ENCODE measurements at regions not wholly inside any gene's neighbourhood (a gene's known extent, or its start where the extent isn't known, plus 50 kb on each side); places are given as distances from the start of the nearest gene placed in this dataset.

DNA sequence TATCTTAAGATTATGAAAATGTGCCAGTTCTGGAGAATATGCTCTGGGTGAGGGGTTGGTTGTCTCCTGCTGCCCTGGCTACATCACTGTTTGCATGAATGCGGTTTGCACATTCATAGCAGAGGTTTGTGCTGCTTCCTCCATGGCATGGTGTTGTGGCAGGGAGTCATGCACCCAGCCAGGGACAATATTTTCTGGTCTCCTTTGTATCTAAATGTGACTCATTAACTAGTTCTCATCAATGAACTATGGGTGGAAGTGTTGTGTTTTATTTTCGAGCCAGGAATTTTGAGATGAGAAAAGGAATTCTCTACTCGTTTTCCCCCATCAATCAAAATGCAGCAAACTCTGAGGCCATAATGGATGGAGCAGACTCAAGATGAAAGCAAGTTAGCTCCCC is 527.3 kb downstream of the SNAPC1 start:
- no peak for DNase-seq (ENCODE audit: low spot score)
- TF ChIP-seq, protein P1, sequence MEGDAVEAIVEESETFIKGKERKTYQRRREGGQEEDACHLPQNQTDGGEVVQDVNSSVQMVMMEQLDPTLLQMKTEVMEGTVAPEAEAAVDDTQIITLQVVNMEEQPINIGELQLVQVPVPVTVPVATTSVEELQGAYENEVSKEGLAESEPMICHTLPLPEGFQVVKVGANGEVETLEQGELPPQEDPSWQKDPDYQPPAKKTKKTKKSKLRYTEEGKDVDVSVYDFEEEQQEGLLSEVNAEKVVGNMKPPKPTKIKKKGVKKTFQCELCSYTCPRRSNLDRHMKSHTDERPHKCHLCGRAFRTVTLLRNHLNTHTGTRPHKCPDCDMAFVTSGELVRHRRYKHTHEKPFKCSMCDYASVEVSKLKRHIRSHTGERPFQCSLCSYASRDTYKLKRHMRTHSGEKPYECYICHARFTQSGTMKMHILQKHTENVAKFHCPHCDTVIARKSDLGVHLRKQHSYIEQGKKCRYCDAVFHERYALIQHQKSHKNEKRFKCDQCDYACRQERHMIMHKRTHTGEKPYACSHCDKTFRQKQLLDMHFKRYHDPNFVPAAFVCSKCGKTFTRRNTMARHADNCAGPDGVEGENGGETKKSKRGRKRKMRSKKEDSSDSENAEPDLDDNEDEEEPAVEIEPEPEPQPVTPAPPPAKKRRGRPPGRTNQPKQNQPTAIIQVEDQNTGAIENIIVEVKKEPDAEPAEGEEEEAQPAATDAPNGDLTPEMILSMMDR (IDR thresholded peaks at IDR 0.05; ENCODE audit: borderline replicate concordance, control extremely low read depth, extremely low read depth, insufficient read depth, missing control alignments), result no peak
- in situ Hi-C loops (cut with MboI; ENCODE audit: low sequenced_read_pairs, unreplicated experiment), result no loop called here

- DNase-seq (ENCODE audit: low spot score), result no peak
- in situ Hi-C loops (cut with MboI; ENCODE audit: low sequenced_read_pairs, unreplicated experiment), result no loop called here
- TF ChIP-seq, protein P1 (IDR thresholded peaks at IDR 0.05; ENCODE audit: borderline replicate concordance, control extremely low read depth, extremely low read depth, insufficient read depth, missing control alignments), result no peak
Measured at GRCh38 chr14:62301080-62301479, 538.9 kb downstream of the SNAPC1 start.

GRCh38 chr14:62301911-62302310 is 539.7 kb downstream of the SNAPC1 start:
- in situ Hi-C loops (cut with MboI; ENCODE audit: low sequenced_read_pairs, unreplicated experiment), result no loop called here
- TF ChIP-seq, protein P1 (IDR thresholded peaks at IDR 0.05; ENCODE audit: borderline replicate concordance, control extremely low read depth, extremely low read depth, insufficient read depth, missing control alignments), result no peak
- DNase-seq (ENCODE audit: low spot score), result no peak

DNA sequence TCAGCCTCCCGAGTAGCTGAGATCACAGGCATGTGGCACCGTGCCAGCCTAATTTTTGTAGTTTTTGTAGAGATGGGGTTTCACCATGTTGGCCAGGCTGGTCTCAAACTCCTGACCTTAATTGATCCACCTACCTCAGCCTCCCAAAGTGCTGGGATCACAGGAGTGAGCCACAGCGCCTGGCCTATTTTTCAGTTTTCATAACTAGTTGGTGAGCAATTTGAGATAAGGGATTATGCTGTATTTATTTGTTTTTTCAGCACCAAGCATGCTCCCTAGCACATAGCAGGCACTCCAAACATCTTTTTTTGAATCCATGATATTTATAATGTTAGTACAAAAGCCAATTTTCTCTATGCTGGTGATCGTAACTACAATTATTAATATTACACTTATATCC is 541.2 kb downstream of the SNAPC1 start:
- TF ChIP-seq, protein P1 (IDR thresholded peaks at IDR 0.05; ENCODE audit: borderline replicate concordance, control extremely low read depth, extremely low read depth, insufficient read depth, missing control alignments), result no peak
- no peak for DNase-seq (ENCODE audit: low spot score)
- in situ Hi-C loops (cut with MboI; ENCODE audit: low sequenced_read_pairs, unreplicated experiment), result no loop called here

DNA sequence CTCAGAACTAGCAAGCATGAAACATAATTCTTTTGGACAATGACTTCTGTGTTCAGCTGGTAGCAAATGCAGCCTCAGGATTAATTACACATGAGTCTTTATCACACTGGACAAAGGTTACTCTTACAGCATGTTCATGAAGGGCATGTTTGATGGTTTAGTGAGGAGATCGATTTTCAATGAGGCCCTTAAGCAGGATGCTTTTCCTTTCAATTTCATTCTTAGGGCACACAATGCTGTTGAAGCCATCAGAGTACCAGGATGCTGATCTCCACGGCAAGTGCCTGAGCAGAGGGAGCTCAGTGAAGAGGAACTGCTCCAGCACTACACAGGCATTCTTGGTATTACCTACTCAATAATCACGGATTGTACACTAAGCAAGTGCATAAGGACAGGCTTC is 542.0 kb downstream of the SNAPC1 start:
- in situ Hi-C loops (cut with MboI; ENCODE audit: low sequenced_read_pairs, unreplicated experiment), result no loop called here
- no peak for DNase-seq (ENCODE audit: low spot score)
- TF ChIP-seq, protein P1 (IDR thresholded peaks at IDR 0.05; ENCODE audit: borderline replicate concordance, control extremely low read depth, extremely low read depth, insufficient read depth, missing control alignments), result no peak

DNA sequence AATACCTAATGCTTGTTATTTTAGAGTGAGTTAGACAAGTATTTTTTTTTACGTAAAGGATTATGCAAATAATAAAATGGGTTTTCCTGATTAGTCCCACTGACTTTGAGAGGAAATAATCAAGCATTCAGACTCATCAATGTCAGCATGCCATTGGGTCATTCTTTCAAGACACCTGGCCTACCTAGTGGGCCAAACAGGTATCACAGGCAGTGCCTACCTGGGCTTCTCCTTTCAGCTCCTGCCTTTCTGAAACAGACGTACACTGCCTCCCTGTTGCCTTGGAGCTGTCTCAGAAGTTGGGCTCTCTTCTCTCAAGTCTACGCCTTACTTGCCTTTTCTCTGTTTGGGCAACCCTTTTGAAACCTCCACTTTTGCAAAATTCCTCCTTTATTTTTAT is 545.6 kb downstream of the SNAPC1 start:
- TF ChIP-seq, protein P1 (IDR thresholded peaks at IDR 0.05; ENCODE audit: borderline replicate concordance, control extremely low read depth, extremely low read depth, insufficient read depth, missing control alignments), result no peak

DNA sequence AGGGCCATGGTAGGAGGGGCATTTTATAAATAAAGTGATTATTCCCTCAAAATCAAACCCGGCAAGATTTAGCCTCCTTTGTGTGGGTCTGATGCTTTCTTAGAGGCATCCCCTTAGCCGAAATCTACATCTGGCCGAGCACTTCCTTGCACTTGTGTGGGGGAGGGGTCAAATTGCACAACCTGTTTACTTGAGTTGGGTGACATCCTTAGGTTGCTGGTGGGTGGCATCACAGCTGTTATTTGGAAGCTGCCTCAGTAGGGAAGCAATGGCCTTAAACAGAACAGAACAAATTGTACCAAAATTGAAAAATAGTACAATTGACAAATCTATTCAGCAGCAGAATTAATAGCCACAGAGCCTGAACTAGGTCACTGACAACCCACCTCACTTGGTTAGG is 546.1 kb downstream of the SNAPC1 start:
- TF ChIP-seq, protein P1 (IDR thresholded peaks at IDR 0.05; ENCODE audit: borderline replicate concordance, control extremely low read depth, extremely low read depth, insufficient read depth, missing control alignments), result no peak
- DNase-seq (ENCODE audit: low spot score), result no peak
- in situ Hi-C loops (cut with MboI; ENCODE audit: low sequenced_read_pairs, unreplicated experiment), result no loop called here

More for the DNA sequence above, 545.6 kb downstream of the SNAPC1 start:
- in situ Hi-C loops (cut with MboI; ENCODE audit: low sequenced_read_pairs, unreplicated experiment), result no loop called here
- DNase-seq (ENCODE audit: low spot score), result no peak

All from GM13976 (cell line).